ENCODE measurements at regions not wholly inside any gene's neighbourhood (a gene's known extent, or its start where the extent isn't known, plus 50 kb on each side); places are given as distances from the start of the nearest gene placed in this dataset.

DNA sequence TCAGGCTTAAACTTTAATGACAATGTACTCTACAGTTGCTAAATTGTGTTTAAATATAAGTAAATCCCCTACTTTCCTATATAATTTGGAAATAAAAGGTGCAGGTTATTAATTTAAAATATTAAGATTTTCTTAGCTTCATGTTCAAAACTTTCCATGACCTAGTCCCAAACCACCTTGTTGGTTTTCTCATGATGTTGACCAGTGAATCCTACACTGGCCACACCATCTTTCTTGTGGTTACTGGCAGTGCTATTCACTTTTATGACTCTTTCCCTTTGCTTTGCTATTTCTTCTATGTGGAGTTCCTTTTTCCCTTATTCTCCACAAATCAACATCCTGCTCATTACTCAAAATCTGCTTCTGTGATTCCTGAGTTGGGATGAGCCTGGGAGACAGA is 138.6 kb upstream of the NDUFV2 start:
- H3K36me3 ChIP-seq (ENCODE audit: insufficient read depth, low read length): no peaks in the 10 kb centered on the region
- H3K9ac ChIP-seq (ENCODE audit: low read depth, low read length, poor library complexity, severe bottlenecking): no peak overlapping the region
- no peak overlapping the region for H3K4me3 ChIP-seq (ENCODE audit: low read length, poor library complexity, severe bottlenecking)
- no peaks in the 10 kb centered on the region for H3F3A ChIP-seq (ENCODE audit: low read depth)
- H4K20me1 ChIP-seq (ENCODE audit: insufficient read depth, low read length, poor library complexity, severe bottlenecking): no peaks in the 10 kb centered on the region
- peaks cover 11% of the 10 kb centered on the region for H3K4me1 ChIP-seq (ENCODE audit: insufficient read depth, low read length, poor library complexity, severe bottlenecking)
- no peak overlapping the region for H3K4me2 ChIP-seq (ENCODE audit: low read depth, low read length, poor library complexity, severe bottlenecking)
- H3K9me3 ChIP-seq (ENCODE audit: insufficient read depth, low read depth, low read length): no peaks in the 10 kb centered on the region
- TF ChIP-seq, protein P1, sequence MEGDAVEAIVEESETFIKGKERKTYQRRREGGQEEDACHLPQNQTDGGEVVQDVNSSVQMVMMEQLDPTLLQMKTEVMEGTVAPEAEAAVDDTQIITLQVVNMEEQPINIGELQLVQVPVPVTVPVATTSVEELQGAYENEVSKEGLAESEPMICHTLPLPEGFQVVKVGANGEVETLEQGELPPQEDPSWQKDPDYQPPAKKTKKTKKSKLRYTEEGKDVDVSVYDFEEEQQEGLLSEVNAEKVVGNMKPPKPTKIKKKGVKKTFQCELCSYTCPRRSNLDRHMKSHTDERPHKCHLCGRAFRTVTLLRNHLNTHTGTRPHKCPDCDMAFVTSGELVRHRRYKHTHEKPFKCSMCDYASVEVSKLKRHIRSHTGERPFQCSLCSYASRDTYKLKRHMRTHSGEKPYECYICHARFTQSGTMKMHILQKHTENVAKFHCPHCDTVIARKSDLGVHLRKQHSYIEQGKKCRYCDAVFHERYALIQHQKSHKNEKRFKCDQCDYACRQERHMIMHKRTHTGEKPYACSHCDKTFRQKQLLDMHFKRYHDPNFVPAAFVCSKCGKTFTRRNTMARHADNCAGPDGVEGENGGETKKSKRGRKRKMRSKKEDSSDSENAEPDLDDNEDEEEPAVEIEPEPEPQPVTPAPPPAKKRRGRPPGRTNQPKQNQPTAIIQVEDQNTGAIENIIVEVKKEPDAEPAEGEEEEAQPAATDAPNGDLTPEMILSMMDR (conservative IDR thresholded peaks at IDR 0.05; ENCODE audit: low read length): no peak
- no peak for TF ChIP-seq EZH2phosphoT487 (IDR thresholded peaks at IDR 0.05; ENCODE audit: borderline replicate concordance)
- no peak overlapping the region for H2AFZ ChIP-seq (ENCODE audit: low read length)
- H3K9me2 ChIP-seq (replicated peaks; ENCODE audit: low read depth, low read length): no peaks in the 10 kb centered on the region
- H3K79me2 ChIP-seq (ENCODE audit: insufficient read depth, low read length): no peaks in the 10 kb centered on the region
- no peaks in the 10 kb centered on the region for H3K27me3 ChIP-seq (ENCODE audit: insufficient read depth, low read length, poor library complexity, severe bottlenecking)

DNA sequence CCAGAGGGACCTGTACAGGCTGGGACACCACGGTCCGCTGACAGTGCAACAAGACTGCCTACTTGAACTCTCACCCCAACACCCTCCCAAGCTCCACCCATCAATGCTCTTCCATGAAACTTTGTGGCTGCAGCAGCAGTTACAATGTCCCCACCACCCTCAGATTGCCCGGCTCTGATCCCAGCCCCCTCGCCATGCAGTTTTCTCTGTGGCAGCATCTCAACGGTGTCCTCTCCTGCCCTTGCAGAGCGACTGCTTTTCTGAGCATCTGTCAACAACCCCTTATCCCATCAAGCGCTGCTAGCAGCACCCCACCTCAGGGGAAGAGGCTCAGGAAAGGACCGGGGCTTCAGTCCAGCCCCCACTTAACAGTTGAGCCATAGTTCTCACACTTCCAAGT is 137.1 kb upstream of the NDUFV2 start:
- H3F3A ChIP-seq (ENCODE audit: low read depth): no peaks in the 10 kb centered on the region
- H3K36me3 ChIP-seq (ENCODE audit: insufficient read depth, low read length): no peaks in the 10 kb centered on the region
- no peaks in the 10 kb centered on the region for H3K79me2 ChIP-seq (ENCODE audit: insufficient read depth, low read length)
- peaks cover 11% of the 10 kb centered on the region for H3K4me1 ChIP-seq (ENCODE audit: insufficient read depth, low read length, poor library complexity, severe bottlenecking)
- TF ChIP-seq EZH2phosphoT487 (IDR thresholded peaks at IDR 0.05; ENCODE audit: borderline replicate concordance): no peak
- TF ChIP-seq, protein P1 (conservative IDR thresholded peaks at IDR 0.05; ENCODE audit: low read length): no peak
- H3K4me3 ChIP-seq (ENCODE audit: low read length, poor library complexity, severe bottlenecking): no peak overlapping the region
- no peaks in the 10 kb centered on the region for H3K9me2 ChIP-seq (replicated peaks; ENCODE audit: low read depth, low read length)
- no peak overlapping the region for H3K4me2 ChIP-seq (ENCODE audit: low read depth, low read length, poor library complexity, severe bottlenecking)
- no peaks in the 10 kb centered on the region for H3K27me3 ChIP-seq (ENCODE audit: insufficient read depth, low read length, poor library complexity, severe bottlenecking)
- no peaks in the 10 kb centered on the region for H3K9me3 ChIP-seq (ENCODE audit: insufficient read depth, low read depth, low read length)
- no peaks in the 10 kb centered on the region for H4K20me1 ChIP-seq (ENCODE audit: insufficient read depth, low read length, poor library complexity, severe bottlenecking)
- H2AFZ ChIP-seq (ENCODE audit: low read length): no peak overlapping the region
- H3K9ac ChIP-seq (ENCODE audit: low read depth, low read length, poor library complexity, severe bottlenecking): no peak overlapping the region

DNA sequence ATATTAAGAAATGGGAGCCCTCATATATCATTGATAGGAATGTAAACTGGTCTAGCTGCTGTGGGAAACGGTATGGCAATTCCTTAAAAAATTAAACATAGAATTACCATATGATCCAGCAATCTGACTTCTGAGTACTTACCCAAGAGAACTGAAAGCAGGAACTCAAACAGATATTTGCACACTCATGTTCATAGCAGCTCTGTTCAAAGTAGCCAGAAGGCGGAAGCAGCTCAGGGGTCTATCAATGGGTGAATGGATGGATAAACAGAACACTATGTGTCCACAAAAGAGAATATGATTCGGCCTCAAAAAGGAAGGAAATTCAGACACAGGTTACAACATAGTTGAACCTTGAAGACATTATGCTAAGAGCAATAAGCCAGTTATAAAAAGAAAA is 135.7 kb upstream of the NDUFV2 start:
- Histone ChIP-seq H3K79me2 (ENCODE audit: insufficient read depth, low read length) (no peaks in the 10 kb centered on the region), H3K9me2 (replicated peaks; ENCODE audit: low read depth, low read length) (no peaks in the 10 kb centered on the region), H3K4me1 (ENCODE audit: insufficient read depth, low read length, poor library complexity, severe bottlenecking) (peaks cover 11% of the 10 kb centered on the region), H3F3A (ENCODE audit: low read depth) (no peaks in the 10 kb centered on the region), H3K9ac (ENCODE audit: low read depth, low read length, poor library complexity, severe bottlenecking) (no peak overlapping the region), H3K4me3 (ENCODE audit: low read length, poor library complexity, severe bottlenecking) (no peak overlapping the region), H3K9me3 (ENCODE audit: insufficient read depth, low read depth, low read length) (no peaks in the 10 kb centered on the region), H3K27me3 (ENCODE audit: insufficient read depth, low read length, poor library complexity, severe bottlenecking) (no peaks in the 10 kb centered on the region), H2AFZ (ENCODE audit: low read length) (no peak overlapping the region), H4K20me1 (ENCODE audit: insufficient read depth, low read length, poor library complexity, severe bottlenecking) (no peaks in the 10 kb centered on the region), H3K36me3 (ENCODE audit: insufficient read depth, low read length) (no peaks in the 10 kb centered on the region), H3K4me2 (ENCODE audit: low read depth, low read length, poor library complexity, severe bottlenecking) (no peak overlapping the region)
- TF ChIP-seq, protein P1 (conservative IDR thresholded peaks at IDR 0.05; ENCODE audit: low read length): no peak
- TF ChIP-seq EZH2phosphoT487 (IDR thresholded peaks at IDR 0.05; ENCODE audit: borderline replicate concordance): no peak
